Nephron progenitor cell (in vitro differentiated cells): ENCODE measurements at regions not wholly inside any gene's neighbourhood (a gene's known extent, or its start where the extent isn't known, plus 50 kb on each side); places are given as distances from the start of the nearest gene placed in this dataset.

Experiments used
- DNase-seq: peaks from one replicate; pipeline ENCODE4 v3.0.0; 2021
- H3K27ac Mint-ChIP-seq: 2 replicates; pipeline ENCODE4 v1.8.0; 2021; ENCODE audit warnings: mild to moderate bottlenecking, moderate library complexity, mixed read lengths
- H3K27me3 Mint-ChIP-seq: 2 replicates; pipeline ENCODE4 v1.8.0; 2021; ENCODE audit warnings: mild to moderate bottlenecking, low read depth, mixed read lengths; ENCODE audit not compliant: poor library complexity
- H3K36me3 Mint-ChIP-seq: 2 replicates; pipeline ENCODE4 v1.8.0; 2021; ENCODE audit warnings: low read depth, mixed read lengths
- H3K4me1 Mint-ChIP-seq: 2 replicates; pipeline ENCODE4 v1.8.0; 2021; ENCODE audit warnings: mixed read lengths
- H3K4me3 Mint-ChIP-seq: 2 replicates; pipeline ENCODE4 v1.8.0; 2021; ENCODE audit warnings: mild to moderate bottlenecking, moderate library complexity, mixed read lengths
- H3K9me3 Mint-ChIP-seq: 2 replicates; pipeline ENCODE4 v1.8.0; 2021; ENCODE audit warnings: mild to moderate bottlenecking, moderate library complexity, mixed read lengths
- TF ChIP-seq, protein P1 (sequence below): fragments of 200-600 bp; sonication (generic); IDR thresholded peaks from 2 replicates; pipeline ENCODE4 v1.5.0; 2021; ENCODE audit warnings: antibody characterized with exemption

- TF ChIP-seq, protein P1, sequence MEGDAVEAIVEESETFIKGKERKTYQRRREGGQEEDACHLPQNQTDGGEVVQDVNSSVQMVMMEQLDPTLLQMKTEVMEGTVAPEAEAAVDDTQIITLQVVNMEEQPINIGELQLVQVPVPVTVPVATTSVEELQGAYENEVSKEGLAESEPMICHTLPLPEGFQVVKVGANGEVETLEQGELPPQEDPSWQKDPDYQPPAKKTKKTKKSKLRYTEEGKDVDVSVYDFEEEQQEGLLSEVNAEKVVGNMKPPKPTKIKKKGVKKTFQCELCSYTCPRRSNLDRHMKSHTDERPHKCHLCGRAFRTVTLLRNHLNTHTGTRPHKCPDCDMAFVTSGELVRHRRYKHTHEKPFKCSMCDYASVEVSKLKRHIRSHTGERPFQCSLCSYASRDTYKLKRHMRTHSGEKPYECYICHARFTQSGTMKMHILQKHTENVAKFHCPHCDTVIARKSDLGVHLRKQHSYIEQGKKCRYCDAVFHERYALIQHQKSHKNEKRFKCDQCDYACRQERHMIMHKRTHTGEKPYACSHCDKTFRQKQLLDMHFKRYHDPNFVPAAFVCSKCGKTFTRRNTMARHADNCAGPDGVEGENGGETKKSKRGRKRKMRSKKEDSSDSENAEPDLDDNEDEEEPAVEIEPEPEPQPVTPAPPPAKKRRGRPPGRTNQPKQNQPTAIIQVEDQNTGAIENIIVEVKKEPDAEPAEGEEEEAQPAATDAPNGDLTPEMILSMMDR = no peak
- DNase-seq = no peak
- Mint-ChIP-seq H3K9me3 (peaks cover 13% of the 10 kb centered on the region), H3K27ac (no peak overlapping the region), H3K4me1 (peaks cover 42% of the 10 kb centered on the region), H3K27me3 (peaks cover 17% of the 10 kb centered on the region), H3K4me3 (no peak overlapping the region), H3K36me3 (no peaks in the 10 kb centered on the region)
Measured at GRCh38 chr10:44517635-44518034, 132.7 kb upstream of the CXCL12 start.

DNA sequence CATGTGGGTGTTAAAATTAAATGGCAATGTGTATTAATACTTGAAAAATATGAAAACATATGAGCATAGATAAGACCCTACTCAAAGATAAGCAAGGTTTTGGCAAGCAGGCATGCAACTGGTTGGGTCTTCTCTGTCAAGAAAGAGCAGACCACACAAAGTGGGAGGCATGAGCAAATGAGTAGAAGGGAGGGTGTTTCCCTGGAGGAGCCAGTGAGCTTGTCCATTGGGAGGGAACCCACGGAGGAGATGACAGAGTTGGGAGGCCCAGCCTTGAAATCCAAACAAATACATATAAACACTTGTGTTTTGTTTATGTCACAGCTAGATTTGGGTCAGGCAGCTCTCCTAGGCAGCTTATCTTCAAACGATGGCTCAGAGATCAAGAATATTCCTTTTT, 134.5 kb upstream of the CXCL12 start:
- DNase-seq = no peak
- H3K27ac Mint-ChIP-seq = no peak overlapping the region
- H3K36me3 Mint-ChIP-seq = no peaks in the 10 kb centered on the region
- TF ChIP-seq, protein P1 = no peak
- peaks cover 42% of the 10 kb centered on the region for H3K4me1 Mint-ChIP-seq
- H3K4me3 Mint-ChIP-seq = no peak overlapping the region
- H3K27me3 Mint-ChIP-seq = peaks cover 21% of the 10 kb centered on the region
- H3K9me3 Mint-ChIP-seq = peaks cover 23% of the 10 kb centered on the region

DNA sequence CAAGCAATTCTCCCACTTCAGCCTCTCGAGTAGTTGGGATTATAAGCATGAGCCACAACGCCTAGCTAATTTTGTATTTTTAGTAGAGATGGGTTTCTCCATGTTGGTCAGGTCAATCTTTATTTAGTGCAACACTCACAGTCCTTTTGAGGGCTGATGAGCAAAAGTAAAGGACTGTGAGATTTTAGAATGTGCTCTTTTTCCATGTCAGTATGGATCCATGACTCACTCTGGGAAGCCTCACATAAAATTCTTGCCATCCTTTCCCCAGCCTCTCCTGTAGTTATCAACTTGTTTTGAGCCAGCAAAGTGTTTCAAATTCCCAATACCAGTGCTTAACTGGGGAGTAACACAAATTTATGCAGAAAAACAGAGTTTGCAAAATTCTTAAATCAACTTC, 135.8 kb upstream of the CXCL12 start:
- Mint-ChIP-seq H3K36me3 (no peaks in the 10 kb centered on the region), H3K4me3 (no peak overlapping the region), H3K9me3 (peaks cover 33% of the 10 kb centered on the region), H3K4me1 (peaks cover 32% of the 10 kb centered on the region), H3K27me3 (peaks cover 21% of the 10 kb centered on the region), H3K27ac (no peak overlapping the region)
- DNase-seq = no peak
- TF ChIP-seq, protein P1 = no peak

GRCh38 chr10:44539178-44539577, 154.3 kb upstream of the CXCL12 start:
- peaks cover 16% of the 10 kb centered on the region for H3K27me3 Mint-ChIP-seq
- no peak overlapping the region for H3K4me3 Mint-ChIP-seq
- TF ChIP-seq, protein P1 = no peak
- no peak for DNase-seq
- no peaks in the 10 kb centered on the region for H3K4me1 Mint-ChIP-seq
- peaks cover 23% of the 10 kb centered on the region for H3K9me3 Mint-ChIP-seq
- no peak overlapping the region for H3K27ac Mint-ChIP-seq
- no peaks in the 10 kb centered on the region for H3K36me3 Mint-ChIP-seq

GRCh38 chr10:44552726-44553125, 167.8 kb upstream of the CXCL12 start:
- no peak for DNase-seq
- peaks cover 5% of the 10 kb centered on the region for H3K36me3 Mint-ChIP-seq
- H3K27ac Mint-ChIP-seq = no peak overlapping the region

GRCh38 chr10:44557596-44558191, 172.8 kb upstream of the CXCL12 start:
- H3K4me1 Mint-ChIP-seq = peaks cover 11% of the 10 kb centered on the region
- H3K27me3 Mint-ChIP-seq = peaks cover 14% of the 10 kb centered on the region
- no peaks in the 10 kb centered on the region for H3K36me3 Mint-ChIP-seq
- no peak for DNase-seq
- TF ChIP-seq, protein P1 = no peak
- H3K9me3 Mint-ChIP-seq = no peaks in the 10 kb centered on the region
- no peak overlapping the region for H3K4me3 Mint-ChIP-seq
- H3K27ac Mint-ChIP-seq = no peak overlapping the region

More at GRCh38 chr10:44552726-44553125, 167.8 kb upstream of the CXCL12 start:
- Mint-ChIP-seq H3K4me1 (peaks cover 11% of the 10 kb centered on the region), H3K4me3 (no peak overlapping the region), H3K9me3 (peaks cover 35% of the 10 kb centered on the region), H3K27me3 (peaks cover 19% of the 10 kb centered on the region)
- TF ChIP-seq, protein P1 = no peak
